HG02973 (cell line): ENCODE measurements at regions not wholly inside any gene's neighbourhood (a gene's known extent, or its start where the extent isn't known, plus 50 kb on each side); places are given as distances from the start of the nearest gene placed in this dataset.

Source experiments
- ATAC-seq: cut with Tn5 transposase; IDR thresholded peaks from one replicate; pipeline ENCODE4 v1.9.1; 2021; ENCODE audit warnings: moderate library complexity; ENCODE audit not compliant: unreplicated experiment

- ATAC-seq = no peak
Observed at GRCh38 chr2:180111901-180112300, 104.8 kb upstream of the CWC22 start.

DNA sequence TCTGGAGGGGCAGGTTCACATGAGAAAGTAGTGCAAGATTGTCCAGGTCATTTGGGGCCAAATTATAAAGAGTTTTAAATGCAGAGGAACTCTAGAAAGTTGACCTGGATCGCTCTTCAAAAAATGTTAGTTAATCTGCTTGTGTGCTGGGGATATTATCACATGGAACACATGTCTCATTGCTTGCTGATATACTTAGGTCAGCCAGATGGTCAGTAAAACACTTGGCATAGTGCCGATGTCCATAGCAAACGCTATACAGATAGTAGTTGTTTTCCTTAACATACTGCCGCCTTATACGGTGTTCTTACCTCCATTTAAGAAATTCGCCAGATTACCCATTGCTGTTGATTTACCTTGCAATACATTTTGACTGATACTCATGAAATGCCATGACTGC, 103.4 kb upstream of the CWC22 start:
- ATAC-seq = no peak

DNA sequence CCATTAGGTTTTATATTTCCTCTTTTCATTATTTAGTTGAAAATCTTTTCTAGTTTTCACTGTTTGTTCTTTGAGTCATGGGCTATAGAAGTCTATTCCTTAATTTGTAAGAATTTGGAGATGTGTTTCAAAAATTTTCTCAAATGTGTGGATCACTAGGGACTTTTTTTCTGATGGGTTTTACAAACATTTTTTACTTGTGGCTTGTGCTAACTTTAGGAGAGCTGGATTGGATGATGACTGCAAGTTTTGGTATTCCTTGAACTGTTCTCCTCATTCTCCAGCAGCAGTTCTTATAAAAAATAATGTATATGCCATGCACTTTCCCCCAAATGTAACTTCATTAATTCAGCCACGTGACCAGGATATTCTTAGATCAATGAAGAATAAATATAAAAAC, 94.7 kb upstream of the CWC22 start:
- no peak for ATAC-seq

DNA sequence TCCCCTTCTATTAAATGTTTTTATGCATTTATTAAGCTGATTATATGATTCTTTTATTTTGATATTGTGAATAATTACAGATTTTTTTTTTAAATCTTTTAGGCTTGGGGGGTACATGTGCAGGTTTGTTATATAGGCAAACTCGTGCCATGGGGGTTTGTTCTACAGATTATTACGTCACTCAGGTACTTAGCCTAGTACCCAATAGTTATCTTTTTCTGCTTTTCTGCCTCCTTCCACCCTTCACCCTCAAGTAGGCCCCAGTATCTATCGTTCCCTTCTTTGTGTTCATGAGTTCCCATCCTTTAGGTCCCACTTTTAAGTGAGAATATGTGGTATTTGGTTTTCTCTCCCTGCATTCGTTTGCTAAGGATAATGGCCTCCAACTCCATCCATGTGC, 92.2 kb upstream of the CWC22 start:
- ATAC-seq = no peak

DNA sequence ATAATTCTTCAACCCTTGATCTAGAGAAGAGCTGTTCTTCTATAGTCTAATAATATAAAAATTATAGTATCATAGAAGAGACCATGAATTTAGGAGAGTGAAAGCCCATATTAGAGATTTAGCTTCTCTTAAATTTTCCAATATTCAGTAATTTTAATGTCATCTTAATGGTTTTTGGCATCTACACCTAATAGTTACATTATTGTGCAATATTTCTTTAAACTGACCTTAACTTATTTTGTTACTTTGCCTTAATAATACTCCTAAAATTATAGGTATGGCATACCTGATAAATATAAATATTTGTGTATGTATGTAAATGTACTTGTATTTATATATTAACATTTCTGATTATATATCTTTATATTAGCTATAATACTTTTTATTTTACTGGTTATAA, 78.0 kb upstream of the CWC22 start:
- no peak for ATAC-seq

DNA sequence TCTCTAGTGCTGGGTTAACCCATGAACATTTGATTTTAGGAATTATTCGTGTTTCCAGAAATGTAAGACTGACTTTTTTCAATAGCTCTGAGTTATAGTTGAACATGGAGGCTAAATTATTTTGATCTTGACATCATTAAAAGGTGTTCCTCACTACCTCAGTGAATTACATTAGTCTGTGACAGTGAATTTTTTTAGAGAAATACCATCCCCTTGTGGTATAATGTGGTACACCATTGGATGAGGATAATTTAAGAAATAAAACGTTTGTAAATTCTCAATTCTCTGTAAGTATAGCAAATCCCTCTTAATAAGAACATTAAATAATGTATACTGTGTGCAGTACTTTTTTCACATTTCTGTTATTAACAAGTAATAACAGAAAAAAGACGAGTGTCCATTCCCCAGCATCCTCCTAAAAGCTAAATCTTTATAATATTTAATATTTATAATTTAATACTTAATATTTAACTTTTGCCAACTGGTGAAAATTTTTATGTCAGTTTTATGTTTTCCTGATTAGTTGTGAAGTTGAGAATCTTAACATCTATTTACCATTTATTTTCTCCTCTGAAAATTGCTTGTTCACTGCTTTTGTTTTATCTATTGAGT, 70.3 kb upstream of the CWC22 start:
- ATAC-seq = no peak

DNA sequence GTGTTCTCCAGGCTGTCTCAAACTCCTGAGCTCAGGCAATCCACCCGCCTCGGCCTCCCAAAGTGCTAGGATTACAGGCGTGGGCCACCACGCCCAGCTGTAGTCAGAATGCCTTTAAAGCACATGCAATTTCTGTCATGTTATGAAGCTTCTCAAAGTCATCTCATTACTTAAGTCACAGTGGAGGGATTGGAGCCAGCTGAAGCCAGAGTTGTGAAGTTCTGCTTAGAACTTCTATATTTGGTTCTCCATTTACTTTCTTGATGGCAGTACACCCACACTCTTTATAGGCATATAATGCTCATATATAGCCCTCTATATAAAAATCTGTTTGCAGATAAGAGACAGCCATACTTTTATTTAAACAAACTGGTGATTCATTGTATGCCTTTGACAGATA, 68.8 kb upstream of the CWC22 start:
- ATAC-seq = no peak

DNA sequence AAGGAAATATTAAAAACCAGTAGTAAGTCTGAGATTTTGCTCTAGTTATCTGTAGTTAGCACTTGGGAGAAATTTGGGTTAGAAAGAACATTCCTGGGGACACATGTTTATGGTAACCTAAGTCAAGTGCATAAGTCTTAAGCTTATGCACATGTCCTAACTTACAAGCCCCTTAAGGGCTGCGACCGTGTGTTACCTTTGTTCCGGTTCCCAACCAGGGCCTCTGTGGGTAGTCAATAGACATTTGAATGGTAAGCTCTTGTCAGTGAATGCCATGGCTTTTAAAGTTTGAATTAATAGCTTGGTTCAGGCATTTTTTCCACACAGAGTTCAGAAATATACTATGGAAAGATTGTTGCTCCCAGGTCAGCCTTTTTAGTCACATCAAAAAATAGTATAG, 64.7 kb upstream of the CWC22 start:
- ATAC-seq = no peak

DNA sequence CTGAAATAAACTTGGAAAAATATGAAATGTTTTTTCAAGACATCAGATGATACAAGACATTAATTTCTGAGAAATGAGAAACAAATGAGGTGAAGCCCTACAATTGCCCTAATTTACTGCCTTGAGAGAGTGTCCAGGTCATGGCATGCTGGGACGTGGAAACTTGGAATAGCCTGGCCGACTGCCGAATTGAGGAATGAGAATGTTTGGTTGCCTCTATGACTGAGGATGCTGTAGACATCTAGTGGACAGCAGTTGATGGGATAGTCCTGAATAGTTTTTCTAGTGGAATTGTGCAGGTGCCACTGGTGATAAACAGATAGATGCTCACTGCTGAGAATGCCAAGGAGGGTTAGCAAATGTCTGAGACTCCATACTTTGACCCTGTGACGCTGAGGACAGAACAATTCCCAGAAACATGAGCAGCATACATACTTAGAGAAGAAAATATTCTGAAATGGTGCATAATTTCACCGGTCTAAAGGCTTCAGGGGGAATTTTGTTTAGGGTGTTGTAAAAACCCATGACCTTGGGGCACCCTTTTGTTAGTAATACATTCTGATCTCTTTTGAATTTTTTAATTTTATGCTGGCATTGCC, 56.5 kb upstream of the CWC22 start:
- no peak for ATAC-seq

- no peak for ATAC-seq
Observed at GRCh38 chr2:180062178-180062577, 55.1 kb upstream of the CWC22 start.

GRCh38 chr2:180061546-180061945, 54.4 kb upstream of the CWC22 start:
- no peak for ATAC-seq

DNA sequence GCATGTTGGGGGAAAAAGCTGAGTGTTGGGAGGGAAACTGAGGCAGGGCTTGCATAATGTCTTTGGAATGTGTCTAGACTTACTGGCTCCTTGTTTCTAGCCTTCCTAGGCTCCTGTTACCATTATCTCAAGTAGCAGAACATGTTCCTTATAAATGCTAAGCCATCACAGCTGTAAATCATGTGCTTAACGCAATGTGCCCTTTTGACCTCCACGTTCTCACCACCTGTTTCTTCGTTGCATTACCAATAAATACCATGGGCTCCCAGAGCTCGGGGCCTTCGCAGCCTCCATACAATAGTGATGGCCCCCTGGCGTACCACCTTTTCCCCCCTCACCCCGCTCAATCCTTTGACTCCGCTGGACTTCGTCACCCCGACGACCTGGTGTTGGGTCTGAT, 54.0 kb upstream of the CWC22 start:
- ATAC-seq = no peak

DNA sequence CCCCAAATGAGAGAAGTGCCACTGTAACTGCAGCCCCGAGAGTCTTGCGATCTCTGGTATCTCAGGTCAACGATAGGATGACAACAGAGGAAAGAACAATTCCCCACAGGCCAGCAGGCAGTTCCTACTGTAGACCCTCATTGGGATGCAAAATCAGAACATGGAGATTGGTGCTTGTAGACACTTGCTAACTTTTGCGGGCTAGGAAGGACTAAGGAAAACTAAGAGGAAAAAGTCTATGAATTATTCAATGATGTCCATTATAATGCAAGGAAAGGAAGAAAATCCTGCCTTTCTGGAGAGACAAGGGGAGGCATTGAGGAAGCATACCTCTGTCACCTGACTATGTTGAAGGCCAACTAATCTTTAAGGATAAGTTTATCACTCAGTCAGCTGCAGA, 51.9 kb upstream of the CWC22 start:
- no peak for ATAC-seq

DNA sequence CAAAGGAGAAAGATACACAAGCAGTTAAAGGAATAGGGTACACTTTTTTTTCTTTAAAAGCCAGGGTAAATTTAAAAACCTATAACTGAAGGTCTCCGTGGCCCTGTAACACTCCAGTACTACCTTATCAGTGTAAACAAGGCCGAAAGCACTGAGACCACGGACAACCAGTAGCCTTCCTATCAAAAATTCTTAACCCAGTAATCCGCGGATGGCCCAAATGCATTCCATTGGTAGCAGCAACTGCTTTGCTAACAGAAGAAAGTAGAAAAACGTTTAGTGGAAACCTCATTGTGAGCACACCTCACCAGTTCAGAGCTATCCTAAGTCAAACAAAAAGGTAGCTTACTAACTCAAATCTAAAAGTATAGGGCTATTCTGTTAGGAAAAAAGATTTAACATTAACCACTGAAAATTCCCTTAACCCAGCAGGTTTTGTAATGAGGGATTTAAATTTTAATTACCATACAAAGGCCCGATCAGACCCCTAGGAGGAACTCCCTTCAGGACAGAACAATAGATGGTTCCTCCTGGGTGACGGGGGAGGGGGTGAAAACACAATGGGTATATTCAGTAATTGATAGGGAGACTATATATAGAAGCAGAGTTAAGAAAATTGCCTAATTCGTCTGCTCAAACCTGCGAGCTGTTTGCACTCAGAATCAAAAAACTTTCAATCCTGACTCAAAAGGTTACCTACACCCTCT, 50.8 kb upstream of the CWC22 start:
- ATAC-seq = no peak
